ENCODE measurements at regions not wholly inside any gene's neighbourhood (a gene's known extent, or its start where the extent isn't known, plus 50 kb on each side); places are given as distances from the start of the nearest gene placed in this dataset.

- no peaks in the 10 kb centered on the region for H3K9me3 ChIP-seq (ENCODE audit: low read depth, low read length, poor library complexity, severe bottlenecking)
- no peaks in the 10 kb centered on the region for H3K27me3 ChIP-seq (replicated peaks; ENCODE audit: insufficient read depth, low read depth, low read length, poor library complexity)
- intact Hi-C loops (cut with micrococcal nuclease; ENCODE audit: unreplicated experiment) = loop anchor here (10.0 kb wide), 1 partner anchor 1615 kb away; no protein-coding TSS in a partner anchor
- no peak for TF ChIP-seq CTCF (conservative IDR thresholded peaks at IDR 0.05; ENCODE audit: low read depth, low read length)
- TF ChIP-seq EZH2 (IDR thresholded peaks at IDR 0.05; ENCODE audit: borderline replicate concordance, low read depth, low read length, poor library complexity, severe bottlenecking) = no peak
- no peaks in the 10 kb centered on the region for H3K36me3 ChIP-seq (ENCODE audit: insufficient read depth, low read length, poor library complexity, severe bottlenecking)
- BruUV-seq (replicated peaks) = no TSS peak
- no peak overlapping the region for H3K4me3 ChIP-seq (ENCODE audit: low read depth, low read length, poor library complexity, severe bottlenecking)
- CTCF ChIA-PET = no interaction called here
- no peak for DNase-seq (ENCODE audit: low spot score)
- H3K4me1 ChIP-seq (ENCODE audit: insufficient read depth, low read length, poor library complexity, severe bottlenecking) = no peaks in the 10 kb centered on the region
- H3K27ac ChIP-seq (ENCODE audit: low read depth, low read length, poor library complexity, severe bottlenecking) = no peak overlapping the region
- POLR2A ChIA-PET (ENCODE audit: low non-redundant PET) = no interaction called here
These were observed 170.9 kb downstream of the SOCS6 start for GRCh38 chr18:70459731-70460130.

- intact Hi-C loops (cut with micrococcal nuclease; ENCODE audit: unreplicated experiment) = loop anchor here (10.0 kb wide), 1 partner anchor 1614 kb away; no protein-coding TSS in a partner anchor
- H3K9me3 ChIP-seq (ENCODE audit: low read depth, low read length, poor library complexity, severe bottlenecking) = no peaks in the 10 kb centered on the region
- no peak for DNase-seq (ENCODE audit: low spot score)
- TF ChIP-seq EZH2 (IDR thresholded peaks at IDR 0.05; ENCODE audit: borderline replicate concordance, low read depth, low read length, poor library complexity, severe bottlenecking) (no peak), CTCF (conservative IDR thresholded peaks at IDR 0.05; ENCODE audit: low read depth, low read length) (no peak)
- no peaks in the 10 kb centered on the region for H3K4me1 ChIP-seq (ENCODE audit: insufficient read depth, low read length, poor library complexity, severe bottlenecking)
- no peak overlapping the region for H3K4me3 ChIP-seq (ENCODE audit: low read depth, low read length, poor library complexity, severe bottlenecking)
- H3K27ac ChIP-seq (ENCODE audit: low read depth, low read length, poor library complexity, severe bottlenecking) = no peak overlapping the region
- no TSS peak for BruUV-seq (replicated peaks)
- H3K36me3 ChIP-seq (ENCODE audit: insufficient read depth, low read length, poor library complexity, severe bottlenecking) = no peaks in the 10 kb centered on the region
- no peaks in the 10 kb centered on the region for H3K27me3 ChIP-seq (replicated peaks; ENCODE audit: insufficient read depth, low read depth, low read length, poor library complexity)
- ChIA-PET CTCF (no interaction called here), POLR2A (ENCODE audit: low non-redundant PET) (no interaction called here)
These were observed 170.4 kb downstream of the SOCS6 start for GRCh38 chr18:70459251-70459650.

- no peak overlapping the region for H3K27ac ChIP-seq (ENCODE audit: low read depth, low read length, poor library complexity, severe bottlenecking)
- H3K9me3 ChIP-seq (ENCODE audit: low read depth, low read length, poor library complexity, severe bottlenecking) = no peaks in the 10 kb centered on the region
- TF ChIP-seq CTCF (conservative IDR thresholded peaks at IDR 0.05; ENCODE audit: low read depth, low read length) (no peak), EZH2 (IDR thresholded peaks at IDR 0.05; ENCODE audit: borderline replicate concordance, low read depth, low read length, poor library complexity, severe bottlenecking) (no peak)
- ChIA-PET CTCF (no interaction called here), POLR2A (ENCODE audit: low non-redundant PET) (no interaction called here)
- BruUV-seq (replicated peaks) = no TSS peak
- H3K27me3 ChIP-seq (replicated peaks; ENCODE audit: insufficient read depth, low read depth, low read length, poor library complexity) = no peaks in the 10 kb centered on the region
- no peaks in the 10 kb centered on the region for H3K36me3 ChIP-seq (ENCODE audit: insufficient read depth, low read length, poor library complexity, severe bottlenecking)
- no peak overlapping the region for H3K4me3 ChIP-seq (ENCODE audit: low read depth, low read length, poor library complexity, severe bottlenecking)
- DNase-seq (ENCODE audit: low spot score) = no peak
- H3K4me1 ChIP-seq (ENCODE audit: insufficient read depth, low read length, poor library complexity, severe bottlenecking) = no peaks in the 10 kb centered on the region
- intact Hi-C loops (cut with micrococcal nuclease; ENCODE audit: unreplicated experiment) = loop anchor here (10.0 kb wide), 1 partner anchor 1613 kb away; no protein-coding TSS in a partner anchor
These were observed 168.9 kb downstream of the SOCS6 start for GRCh38 chr18:70457788-70458187.

All from A673 (cell line).